GM21447 (cell line): ENCODE measurements at regions not wholly inside any gene's neighbourhood (a gene's known extent, or its start where the extent isn't known, plus 50 kb on each side); places are given as distances from the start of the nearest gene placed in this dataset.
"Not testable (repeated sequence)": the region's sequence is repeated elsewhere in the genome, so short reads cannot be mapped to it uniquely, and the experiment has no call there.

Experiments used
- ATAC-seq: cut with Tn5 transposase; IDR thresholded peaks from one replicate; pipeline ENCODE4 v1.9.1; 2021; ENCODE audit not compliant: unreplicated experiment

GRCh38 chr2:161480123-161480522 is 64.0 kb downstream of the TBR1 start:
- ATAC-seq = no peak

GRCh38 chr2:161481619-161482018 is 65.5 kb downstream of the TBR1 start:
- ATAC-seq = no peak

GRCh38 chr2:161484061-161484460 is 68.0 kb downstream of the TBR1 start:
- ATAC-seq = no peak

GRCh38 chr2:161486111-161486510 is 70.0 kb downstream of the TBR1 start:
- no peak for ATAC-seq

- no peak for ATAC-seq
Observed at GRCh38 chr2:161488131-161488699, 72.1 kb downstream of the TBR1 start.

GRCh38 chr2:161488879-161489278 is 72.8 kb downstream of the TBR1 start:
- no peak for ATAC-seq

- peak; percentile 84 for ATAC-seq
Observed at GRCh38 chr2:161500892-161501610, 85.0 kb downstream of the TBR1 start.

GRCh38 chr2:161502279-161502678 is 86.2 kb downstream of the TBR1 start:
- not testable (repeated sequence) for ATAC-seq

- not testable (repeated sequence) for ATAC-seq
Observed at GRCh38 chr2:161504628-161505289, 88.7 kb downstream of the TBR1 start.

GRCh38 chr2:161505466-161505865 is 89.4 kb downstream of the TBR1 start:
- not testable (repeated sequence) for ATAC-seq

GRCh38 chr2:161513295-161514032 is 97.4 kb downstream of the TBR1 start:
- ATAC-seq = not testable (repeated sequence)

- no peak for ATAC-seq
Observed at GRCh38 chr2:161522796-161523195, 101.4 kb upstream of the SLC4A10 start.

- ATAC-seq = no peak
Observed at GRCh38 chr2:161533218-161533617, 91.0 kb upstream of the SLC4A10 start.

GRCh38 chr2:161546635-161547034 is 77.6 kb upstream of the SLC4A10 start:
- ATAC-seq = no peak

- no peak for ATAC-seq
Observed at GRCh38 chr2:161547130-161547529, 77.1 kb upstream of the SLC4A10 start.

GRCh38 chr2:161552015-161552414 is 72.2 kb upstream of the SLC4A10 start:
- ATAC-seq = no peak

GRCh38 chr2:161555826-161556225 is 68.4 kb upstream of the SLC4A10 start:
- ATAC-seq = no peak

GRCh38 chr2:161556440-161556839 is 67.8 kb upstream of the SLC4A10 start:
- ATAC-seq = no peak

GRCh38 chr2:161557538-161557937 is 66.7 kb upstream of the SLC4A10 start:
- ATAC-seq = no peak

- no peak for ATAC-seq
Observed at GRCh38 chr2:161564906-161565305, 59.3 kb upstream of the SLC4A10 start.

GRCh38 chr2:161569401-161569800 is 54.8 kb upstream of the SLC4A10 start:
- ATAC-seq = no peak
